ENCODE measurements at regions not wholly inside any gene's neighbourhood (a gene's known extent, or its start where the extent isn't known, plus 50 kb on each side); places are given as distances from the start of the nearest gene placed in this dataset.

- no peak for DNase-seq
Observed at GRCh38 chr12:93015871-93016751, 87.0 kb upstream of the EEA1 start.

DNA sequence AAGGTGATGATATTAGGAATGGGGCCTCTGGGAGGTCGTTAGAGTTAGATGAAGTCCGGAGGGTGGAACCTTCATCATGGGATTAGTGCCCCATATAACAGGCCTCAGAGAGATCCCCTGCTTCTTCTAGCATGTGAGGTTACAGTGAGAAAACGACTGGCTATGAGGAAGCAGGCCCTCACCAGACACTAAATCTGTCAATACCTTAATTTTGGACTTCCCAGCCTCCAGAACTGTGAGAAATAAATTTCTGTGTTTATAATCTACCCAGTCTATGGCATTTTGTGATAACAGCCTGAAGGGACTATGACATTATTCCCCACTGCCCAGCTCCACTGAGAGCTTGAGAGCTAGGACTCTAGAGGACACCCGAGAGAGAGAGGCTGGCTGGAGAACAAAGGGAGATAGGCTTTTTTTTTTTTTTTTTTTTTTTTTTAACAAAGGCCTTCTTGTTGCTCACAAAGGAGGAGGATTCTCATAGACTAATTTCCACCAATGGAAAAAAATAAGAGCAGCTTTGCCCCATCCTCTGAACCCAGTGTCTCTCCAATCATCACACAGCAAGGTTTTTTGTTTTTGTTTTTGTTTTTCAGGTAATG lies 87.8 kb upstream of the EEA1 start:
- no peak for DNase-seq

- DNase-seq, result no peak
Observed at GRCh38 chr12:93018610-93019009, 89.5 kb upstream of the EEA1 start.

DNA sequence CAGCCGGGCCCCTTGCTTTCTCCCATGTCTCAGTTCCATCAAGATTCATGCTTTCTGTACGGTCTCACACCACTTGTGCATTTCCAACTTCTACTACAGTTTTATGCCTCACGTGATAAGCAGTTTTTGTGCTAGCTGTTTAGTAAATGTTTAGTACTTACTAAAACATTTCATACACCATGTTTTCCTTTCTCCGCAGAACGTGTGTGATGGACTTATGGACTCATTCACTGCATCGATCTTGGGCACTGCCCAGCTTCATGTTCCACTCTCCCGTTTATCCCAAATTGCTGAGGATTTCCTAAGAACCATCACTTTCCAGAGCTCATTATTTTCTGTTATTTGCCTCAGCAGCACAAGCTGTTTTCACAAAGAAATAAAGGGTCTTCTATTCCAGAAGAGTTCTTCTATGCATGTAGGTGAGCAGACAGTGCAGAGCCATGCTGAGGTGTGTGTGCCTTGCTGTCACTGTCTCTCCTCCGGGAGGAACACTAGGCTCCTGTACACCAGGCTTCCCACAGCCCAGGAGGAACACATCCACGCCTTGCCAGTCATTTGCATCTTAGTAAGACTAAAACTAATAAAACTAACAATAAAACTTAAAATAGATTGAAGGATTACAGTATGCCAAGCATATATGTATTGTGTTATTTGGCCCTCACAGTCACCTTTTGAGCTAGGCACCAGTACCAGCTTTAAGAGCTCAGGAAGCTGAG lies 90.3 kb upstream of the EEA1 start:
- no peak for DNase-seq

DNA sequence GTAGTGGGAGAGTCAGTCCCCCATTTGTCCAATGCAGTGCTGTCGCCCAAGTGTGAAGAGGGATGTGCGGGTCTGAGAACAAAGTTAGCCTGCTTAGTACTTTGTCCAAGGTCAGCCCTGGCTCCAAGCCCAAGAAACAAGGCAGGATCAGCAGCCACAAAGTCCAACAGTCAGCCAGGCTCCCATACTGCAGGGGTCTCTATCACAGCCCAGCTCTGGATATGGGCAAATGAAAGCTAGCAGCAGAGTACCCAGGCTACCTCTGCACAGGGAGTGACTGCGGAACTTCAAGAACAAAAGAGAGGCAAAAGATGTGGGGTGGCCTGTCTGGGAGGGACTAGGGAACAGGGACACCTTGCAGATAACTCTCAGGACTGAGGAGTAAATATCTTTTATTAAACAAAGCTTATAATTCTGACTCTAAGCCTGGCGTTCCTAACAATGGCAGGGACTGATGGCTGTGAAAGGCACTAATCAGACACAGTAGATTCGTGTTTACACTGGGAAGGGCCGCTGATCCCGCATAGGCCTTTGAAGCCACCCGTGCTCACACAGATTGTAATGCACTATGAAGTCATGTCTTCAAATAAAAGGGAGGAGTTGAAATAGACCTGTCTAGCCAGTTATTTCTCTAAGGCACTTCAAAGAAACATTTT lies 91.0 kb upstream of the EEA1 start:
- DNase-seq, result no peak

- DNase-seq, result no peak
Observed at GRCh38 chr12:93020631-93021597, 91.8 kb upstream of the EEA1 start.

- no peak for DNase-seq
Observed at GRCh38 chr12:93022603-93023340, 93.7 kb upstream of the EEA1 start.

DNA sequence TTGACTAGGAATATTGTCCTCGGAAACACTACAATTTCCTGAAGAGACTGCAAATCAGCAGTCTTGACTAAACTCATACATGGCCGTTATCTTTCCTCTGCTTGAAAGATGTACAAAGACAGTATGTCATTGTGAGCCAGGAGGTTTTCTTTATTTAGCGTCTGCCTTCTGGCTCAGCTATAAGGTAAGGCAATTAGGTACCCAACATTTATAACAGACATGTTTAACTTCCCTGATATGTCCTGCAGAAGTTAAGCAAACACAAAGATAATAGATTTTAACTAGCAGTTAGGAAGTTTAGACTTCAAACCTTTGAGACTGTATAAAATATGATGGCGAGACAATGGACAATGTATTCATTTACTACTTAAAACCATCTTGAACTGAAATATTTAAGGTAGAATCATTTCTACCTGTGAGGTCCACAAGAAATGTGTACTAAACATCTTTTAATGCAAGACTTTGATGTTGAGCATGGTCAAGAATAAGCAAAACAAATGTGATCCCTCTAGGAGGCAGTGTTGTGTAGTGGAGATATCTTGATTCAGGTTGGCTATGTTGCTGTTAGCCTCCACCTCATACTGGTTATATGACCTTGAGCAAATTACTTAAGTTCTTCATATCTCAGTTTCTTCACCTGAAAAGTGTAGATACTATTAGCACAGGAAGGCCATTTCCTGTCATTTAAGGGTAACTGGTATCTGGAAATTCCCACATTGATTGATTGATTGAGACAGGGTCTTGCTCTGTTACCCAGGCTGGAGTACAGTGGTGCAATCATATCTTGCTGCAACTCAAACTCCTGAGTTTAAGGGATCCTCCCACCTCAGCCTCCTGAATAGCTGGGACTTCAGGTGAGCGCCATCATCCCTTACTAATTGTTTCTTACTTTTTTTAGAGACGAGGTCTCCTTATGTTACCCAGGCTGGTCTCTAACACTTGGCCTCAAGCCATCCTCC lies 96.3 kb upstream of the EEA1 start:
- DNase-seq, result no peak

GRCh38 chr12:93027041-93027440 lies 97.9 kb upstream of the EEA1 start:
- no peak for DNase-seq

DNA sequence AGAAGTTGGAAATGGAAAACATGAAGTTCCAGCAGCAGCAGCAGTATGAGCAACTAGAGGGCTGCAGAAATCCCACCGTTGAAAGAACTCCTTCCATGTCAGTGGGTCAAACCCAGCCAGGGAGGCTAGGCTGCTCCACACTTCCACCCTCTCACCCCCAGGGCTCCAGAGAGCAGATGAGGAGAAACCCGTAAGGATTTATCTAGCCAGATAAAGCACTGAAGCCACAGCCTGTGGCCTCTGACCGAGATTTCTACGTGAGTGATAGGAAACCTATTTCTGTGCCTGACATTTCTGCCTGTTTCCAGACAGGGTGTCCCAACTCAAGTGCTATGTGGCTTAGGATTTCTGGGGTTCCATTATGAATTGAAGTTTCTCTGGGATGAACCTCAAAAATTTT lies 100.0 kb upstream of the EEA1 start:
- DNase-seq, result no peak

DNA sequence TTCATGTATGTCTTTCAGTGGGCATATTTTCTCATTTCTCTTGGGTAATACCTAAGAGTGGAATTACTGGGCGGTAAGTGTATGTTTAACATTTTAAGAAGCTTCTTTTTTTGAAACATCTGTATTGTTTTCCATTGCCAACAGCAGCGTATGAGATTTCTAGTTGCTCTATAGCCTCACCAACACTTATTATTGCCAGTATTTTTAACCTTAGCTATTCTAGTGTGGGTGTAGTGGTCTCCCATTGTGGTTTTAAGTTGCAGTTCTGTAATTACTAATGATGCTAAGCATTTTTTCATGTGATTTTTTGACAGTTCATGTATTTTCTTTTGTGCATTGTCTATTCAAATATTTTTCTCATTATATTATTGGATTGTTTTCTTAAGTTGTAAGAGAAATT lies 101.9 kb upstream of the EEA1 start:
- no peak for DNase-seq

- no peak for DNase-seq
Observed at GRCh38 chr12:93032758-93033157, 103.7 kb upstream of the EEA1 start.

GRCh38 chr12:93033948-93034347 lies 104.9 kb upstream of the EEA1 start:
- no peak for DNase-seq

- no peak for DNase-seq
Observed at GRCh38 chr12:93039062-93039461, 110.0 kb upstream of the EEA1 start.

- DNase-seq, result no peak
Observed at GRCh38 chr12:93039930-93040329, 110.8 kb upstream of the EEA1 start.

GRCh38 chr12:93040367-93040766 lies 111.3 kb upstream of the EEA1 start:
- no peak for DNase-seq

- DNase-seq, result no peak
Observed at GRCh38 chr12:93041416-93041815, 112.3 kb upstream of the EEA1 start.

- no peak for DNase-seq
Observed at GRCh38 chr12:93042283-93042682, 113.2 kb upstream of the EEA1 start.

DNA sequence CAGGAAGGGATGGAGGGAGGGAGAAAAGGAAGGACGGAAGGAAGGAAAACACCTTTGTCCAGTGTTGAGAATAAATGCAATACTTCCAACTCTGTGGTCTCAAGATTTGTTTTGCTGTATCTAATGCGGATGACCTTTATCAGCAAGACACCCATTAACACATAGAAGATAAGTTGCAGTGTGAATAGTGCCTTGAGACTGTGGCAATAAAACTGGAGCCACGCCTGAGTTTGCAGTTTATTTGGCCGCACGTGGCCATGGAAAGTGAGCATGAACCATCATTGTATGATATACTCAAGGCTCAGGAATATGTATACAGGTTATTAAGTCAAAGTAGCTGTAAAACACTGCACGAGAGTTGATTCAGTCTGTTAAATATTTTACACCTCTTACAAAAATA lies 113.6 kb upstream of the EEA1 start:
- no peak for DNase-seq

DNA sequence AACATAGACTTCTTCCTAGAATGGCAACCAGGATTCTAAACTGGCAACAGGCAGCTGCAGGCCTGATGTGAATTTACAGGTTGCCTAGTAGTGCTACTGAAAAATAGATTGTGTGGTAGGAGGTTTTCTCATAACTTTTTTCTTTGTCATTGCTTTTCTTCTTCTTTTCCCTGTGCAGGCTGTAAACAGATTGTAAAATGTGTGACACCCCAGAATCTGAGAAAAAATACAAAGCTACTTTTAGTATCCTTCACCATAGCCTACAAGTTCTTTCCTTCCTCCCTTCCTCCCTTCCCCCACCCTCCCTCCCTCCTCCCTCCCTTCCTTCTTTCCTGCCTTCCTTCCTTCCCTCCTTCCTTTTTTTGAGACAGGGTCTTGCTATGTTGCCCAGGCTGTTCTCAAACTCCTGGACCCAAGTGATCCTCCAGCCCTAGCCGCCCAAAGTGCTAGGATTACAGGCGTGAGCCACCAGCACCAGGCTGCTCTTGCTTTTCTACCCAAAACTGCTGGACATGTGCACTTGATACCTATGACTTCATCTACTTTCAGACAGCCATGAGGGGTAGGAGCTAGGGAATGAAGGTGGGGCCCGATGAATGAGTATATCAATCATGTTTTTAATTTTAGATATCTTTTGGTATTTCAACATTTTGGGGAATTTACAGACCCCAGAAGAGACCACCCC lies 114.2 kb upstream of the EEA1 start:
- no peak for DNase-seq

Measured in activated CD4-positive, alpha-beta T cell treated with anti-CD3 and anti-CD28 coated beads, Interleukin-2, amount 50 U/mL, for 1 hour (primary cell).